ENCODE measurements at regions not wholly inside any gene's neighbourhood (a gene's known extent, or its start where the extent isn't known, plus 50 kb on each side); places are given as distances from the start of the nearest gene placed in this dataset.

DNA sequence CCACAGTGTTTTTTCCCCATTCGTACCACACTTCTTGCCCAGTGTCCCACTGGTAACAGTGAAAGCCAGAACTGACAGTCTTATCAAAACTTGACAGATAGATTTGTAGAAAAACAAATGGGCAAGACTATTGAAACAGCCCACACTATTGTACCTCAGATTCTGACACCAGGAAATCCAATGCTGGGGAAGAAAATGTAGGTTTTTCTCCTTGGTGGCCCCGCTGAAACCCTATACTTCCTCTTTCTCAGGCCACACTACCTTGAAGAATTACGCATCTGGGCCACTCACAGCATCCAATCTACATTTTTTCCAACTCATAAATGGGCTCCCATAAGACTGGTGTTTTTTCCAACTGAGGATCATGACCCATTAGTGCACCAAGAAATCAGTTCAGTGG is 90.9 kb upstream of the HDDC2 start:
- no peaks in the 10 kb centered on the region for H3K36me3 ChIP-seq
- 81 to 89% (median 86%) methylated on average over 3 of the region's 3 CpGs for WGBS, 4 donors
- ATAC-seq: no peak
- no peak for TF ChIP-seq POLR2A (IDR thresholded peaks at IDR 0.05)
- TF ChIP-seq, protein P1, sequence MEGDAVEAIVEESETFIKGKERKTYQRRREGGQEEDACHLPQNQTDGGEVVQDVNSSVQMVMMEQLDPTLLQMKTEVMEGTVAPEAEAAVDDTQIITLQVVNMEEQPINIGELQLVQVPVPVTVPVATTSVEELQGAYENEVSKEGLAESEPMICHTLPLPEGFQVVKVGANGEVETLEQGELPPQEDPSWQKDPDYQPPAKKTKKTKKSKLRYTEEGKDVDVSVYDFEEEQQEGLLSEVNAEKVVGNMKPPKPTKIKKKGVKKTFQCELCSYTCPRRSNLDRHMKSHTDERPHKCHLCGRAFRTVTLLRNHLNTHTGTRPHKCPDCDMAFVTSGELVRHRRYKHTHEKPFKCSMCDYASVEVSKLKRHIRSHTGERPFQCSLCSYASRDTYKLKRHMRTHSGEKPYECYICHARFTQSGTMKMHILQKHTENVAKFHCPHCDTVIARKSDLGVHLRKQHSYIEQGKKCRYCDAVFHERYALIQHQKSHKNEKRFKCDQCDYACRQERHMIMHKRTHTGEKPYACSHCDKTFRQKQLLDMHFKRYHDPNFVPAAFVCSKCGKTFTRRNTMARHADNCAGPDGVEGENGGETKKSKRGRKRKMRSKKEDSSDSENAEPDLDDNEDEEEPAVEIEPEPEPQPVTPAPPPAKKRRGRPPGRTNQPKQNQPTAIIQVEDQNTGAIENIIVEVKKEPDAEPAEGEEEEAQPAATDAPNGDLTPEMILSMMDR (IDR thresholded peaks at IDR 0.05): no peak
- H3K4me1 ChIP-seq: no peaks in the 10 kb centered on the region
- no peak overlapping the region for H3K27ac ChIP-seq
- no peak for DNase-seq
- H3K27me3 ChIP-seq: no peaks in the 10 kb centered on the region
- H3K9me3 ChIP-seq: peaks cover 0 to 4% (median 0%) of the 10 kb centered on the region in 12 donors
- intact Hi-C loops (cut with DNase I): loop anchor here in 1 of 10 donors (5.0 kb wide), 1 partner anchor 610 kb away; no protein-coding TSS in a partner anchor
- no peak overlapping the region for H3K4me3 ChIP-seq

DNA sequence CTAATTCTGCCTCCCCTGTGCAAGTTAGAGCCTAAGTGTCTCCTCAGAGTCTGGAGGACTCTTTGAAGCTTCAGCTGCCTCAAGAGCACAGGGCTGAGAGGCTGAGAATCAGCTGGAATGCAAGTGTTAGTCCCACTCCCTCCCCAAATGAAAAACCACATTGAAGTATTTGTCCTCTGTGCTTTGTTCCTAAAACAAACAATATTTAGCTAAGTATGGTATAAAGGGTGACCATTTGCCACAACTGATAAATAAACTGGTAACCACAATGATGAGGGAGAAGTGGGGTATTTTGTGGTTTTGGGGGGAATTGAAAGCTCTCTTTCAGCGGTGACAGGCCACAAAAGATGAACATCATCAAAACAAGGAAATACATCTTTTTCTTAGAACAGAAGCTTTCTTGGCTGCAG is 91.7 kb upstream of the HDDC2 start:
- DNase-seq (no peak), ATAC-seq (no peak)
- Histone ChIP-seq H3K9me3 (peaks cover 0 to 4% (median 0%) of the 10 kb centered on the region in 12 donors), H3K36me3 (no peaks in the 10 kb centered on the region), H3K4me3 (no peak overlapping the region), H3K27ac (no peak overlapping the region), H3K27me3 (no peaks in the 10 kb centered on the region), H3K4me1 (no peaks in the 10 kb centered on the region)
- WGBS, 4 donors: 75 to 90% (median 87%) methylated on average over 1 of the region's 1 CpG
- TF ChIP-seq, protein P1 (IDR thresholded peaks at IDR 0.05): no peak
- no peak for TF ChIP-seq POLR2A (IDR thresholded peaks at IDR 0.05)
- intact Hi-C loops (cut with DNase I): loop anchor here in 1 of 10 donors (5.0 kb wide), 1 partner anchor 611 kb away; no protein-coding TSS in a partner anchor

GRCh38 chr6:125406741-125407140 is 105.0 kb upstream of the HDDC2 start:
- WGBS, 4 donors: 78 to 96% (median 91%) methylated on average over 1 of the region's 1 CpG
- Histone ChIP-seq H3K27ac (no peak overlapping the region), H3K4me1 (no peaks in the 10 kb centered on the region), H3K27me3 (no peaks in the 10 kb centered on the region), H3K36me3 (no peaks in the 10 kb centered on the region), H3K9me3 (peaks cover 0 to 19% (median 0%) of the 10 kb centered on the region in 12 donors), H3K4me3 (no peak overlapping the region)
- DNase-seq (no peak), ATAC-seq (no peak)
- no peak for TF ChIP-seq POLR2A (IDR thresholded peaks at IDR 0.05)
- TF ChIP-seq, protein P1 (IDR thresholded peaks at IDR 0.05): no peak
- intact Hi-C loops (cut with DNase I): no loop called here

DNA sequence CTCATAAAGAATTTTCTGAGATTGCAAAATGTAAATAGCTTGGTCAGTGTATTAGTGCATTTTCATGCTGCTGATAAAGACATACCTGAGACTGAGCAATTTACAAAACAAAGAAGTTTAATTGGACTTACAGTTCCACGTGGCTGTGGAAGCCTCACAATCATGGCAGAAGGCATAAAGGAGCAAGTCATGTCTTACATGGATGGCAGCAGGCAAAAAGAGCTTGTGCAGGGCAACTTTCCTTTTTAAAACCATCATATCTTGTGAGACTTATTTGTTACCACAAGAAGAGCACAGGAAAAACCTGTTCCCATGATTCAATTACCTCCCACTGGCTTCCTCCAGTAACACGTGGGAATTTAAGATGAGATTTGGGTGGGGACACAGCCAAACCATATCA is 112.7 kb upstream of the HDDC2 start:
- H3K4me1 ChIP-seq: no peaks in the 10 kb centered on the region
- DNase-seq (no peak), ATAC-seq (no peak)
- intact Hi-C loops (cut with DNase I): no loop called here
- no peaks in the 10 kb centered on the region for H3K36me3 ChIP-seq
- no peak overlapping the region for H3K4me3 ChIP-seq
- WGBS, 4 donors: 71 to 85% (median 77%) methylated on average over 2 of the region's 2 CpGs
- peaks cover 0 to 9% (median 0%) of the 10 kb centered on the region in 12 donors for H3K9me3 ChIP-seq
- H3K27me3 ChIP-seq: no peaks in the 10 kb centered on the region
- H3K27ac ChIP-seq: no peak overlapping the region
- no peak for TF ChIP-seq POLR2A (IDR thresholded peaks at IDR 0.05)
- TF ChIP-seq, protein P1 (IDR thresholded peaks at IDR 0.05): no peak
